Subcutaneous abdominal adipose tissue (tissue), 5 donors: ENCODE measurements at regions not wholly inside any gene's neighbourhood (a gene's known extent, or its start where the extent isn't known, plus 50 kb on each side); places are given as distances from the start of the nearest gene placed in this dataset.

Source experiments
- H3K27ac ChIP-seq: one replicate; pipeline ENCODE4 v1.7.0; 2013; ENCODE audit warnings: low read depth, mild to moderate bottlenecking, inconsistent platforms, low read length, moderate library complexity
- H3K27me3 ChIP-seq, 5 donors: one replicate each; pipeline ENCODE4 v1.7.0; 2013; ENCODE audit warnings: low read length in 5 of 5, inconsistent platforms in 1 of 5; ENCODE audit not compliant: control insufficient read depth in 5 of 5, insufficient read depth in 4 of 5
- H3K36me3 ChIP-seq, 5 donors: one replicate each; pipeline ENCODE4 v1.7.0; 2013; ENCODE audit warnings: low read length in 5 of 5; ENCODE audit not compliant: control insufficient read depth in 5 of 5, insufficient read depth in 5 of 5
- H3K4me1 ChIP-seq, 5 donors: one replicate each; pipeline ENCODE4 v1.7.0; 2013; ENCODE audit warnings: low read length in 5 of 5, mild to moderate bottlenecking in 3 of 5, moderate library complexity in 1 of 5; ENCODE audit not compliant: control insufficient read depth in 5 of 5, insufficient read depth in 5 of 5
- H3K4me3 ChIP-seq, 5 donors: one replicate each; pipeline ENCODE4 v1.7.0; 2013; ENCODE audit warnings: low read length in 5 of 5, low read depth in 1 of 5
- H3K9ac ChIP-seq, 5 donors: one replicate each; pipeline ENCODE4 v1.7.0; 2013; ENCODE audit warnings: low read length in 5 of 5, mild to moderate bottlenecking in 4 of 5, moderate library complexity in 3 of 5
- H3K9me3 ChIP-seq, 5 donors: one replicate each; pipeline ENCODE4 v1.7.0; 2013; ENCODE audit warnings: low read length in 5 of 5; ENCODE audit not compliant: control insufficient read depth in 5 of 5
- donor health status: healthy.
- donor health status: healthy.
- donor health status: healthy.
- donor health status: healthy.
- donor health status: healthy.

- no peaks in the 10 kb centered on the region for H3K36me3 ChIP-seq
- no peaks in the 10 kb centered on the region for H3K9me3 ChIP-seq
- no peak overlapping the region for H3K4me3 ChIP-seq
- H3K27me3 ChIP-seq = no peaks in the 10 kb centered on the region
- no peak overlapping the region for H3K27ac ChIP-seq
- no peak overlapping the region for H3K9ac ChIP-seq
- no peaks in the 10 kb centered on the region for H3K4me1 ChIP-seq
Observed at GRCh38 chr4:126358041-126358440, 1043.3 kb downstream of the FAT4 start.

GRCh38 chr4:126361287-126361686 lies 1046.5 kb downstream of the FAT4 start:
- H3K27ac ChIP-seq = no peak overlapping the region
- H3K27me3 ChIP-seq = no peaks in the 10 kb centered on the region
- no peak overlapping the region for H3K4me3 ChIP-seq
- H3K9ac ChIP-seq = no peak overlapping the region
- H3K4me1 ChIP-seq = no peaks in the 10 kb centered on the region
- no peaks in the 10 kb centered on the region for H3K36me3 ChIP-seq
- H3K9me3 ChIP-seq = no peaks in the 10 kb centered on the region

GRCh38 chr4:126364311-126364911 lies 1049.7 kb downstream of the FAT4 start:
- H3K4me1 ChIP-seq = peaks cover 0 to 5% (median 0%) of the 10 kb centered on the region in 5 donors
- no peaks in the 10 kb centered on the region for H3K36me3 ChIP-seq
- no peak overlapping the region for H3K27ac ChIP-seq

GRCh38 chr4:126369076-126369475 lies 1054.3 kb downstream of the FAT4 start:
- Histone ChIP-seq H3K27ac (no peak overlapping the region), H3K27me3 (no peaks in the 10 kb centered on the region), H3K9ac (no peak overlapping the region), H3K9me3 (no peaks in the 10 kb centered on the region), H3K4me1 (peaks cover 0 to 5% (median 0%) of the 10 kb centered on the region in 5 donors), H3K36me3 (no peaks in the 10 kb centered on the region), H3K4me3 (no peak overlapping the region)

More at GRCh38 chr4:126364311-126364911, 1049.7 kb downstream of the FAT4 start:
- Histone ChIP-seq H3K27me3 (no peaks in the 10 kb centered on the region), H3K9ac (no peak overlapping the region), H3K9me3 (no peaks in the 10 kb centered on the region), H3K4me3 (no peak overlapping the region)

GRCh38 chr4:126372634-126373033 lies 1057.9 kb downstream of the FAT4 start:
- no peaks in the 10 kb centered on the region for H3K36me3 ChIP-seq
- no peak overlapping the region for H3K9ac ChIP-seq
- H3K4me1 ChIP-seq = peaks cover 0 to 7% (median 5%) of the 10 kb centered on the region in 5 donors
- H3K9me3 ChIP-seq = no peaks in the 10 kb centered on the region
- H3K4me3 ChIP-seq = no peak overlapping the region
- H3K27me3 ChIP-seq = no peaks in the 10 kb centered on the region
- H3K27ac ChIP-seq = no peak overlapping the region

GRCh38 chr4:126375462-126376054 lies 1060.8 kb downstream of the FAT4 start:
- H3K4me1 ChIP-seq = peaks cover 0 to 5% (median 0%) of the 10 kb centered on the region in 5 donors
- H3K36me3 ChIP-seq = no peaks in the 10 kb centered on the region
- no peak overlapping the region for H3K4me3 ChIP-seq
- no peaks in the 10 kb centered on the region for H3K9me3 ChIP-seq
- H3K27ac ChIP-seq = no peak overlapping the region
- no peaks in the 10 kb centered on the region for H3K27me3 ChIP-seq
- no peak overlapping the region for H3K9ac ChIP-seq

- no peaks in the 10 kb centered on the region for H3K27me3 ChIP-seq
- H3K9ac ChIP-seq = no peak overlapping the region
- H3K4me1 ChIP-seq = no peaks in the 10 kb centered on the region
- H3K4me3 ChIP-seq = no peak overlapping the region
- H3K36me3 ChIP-seq = no peaks in the 10 kb centered on the region
- no peak overlapping the region for H3K27ac ChIP-seq
- no peaks in the 10 kb centered on the region for H3K9me3 ChIP-seq
Observed at GRCh38 chr4:126385954-126386353, 1071.2 kb downstream of the FAT4 start.

GRCh38 chr4:126386512-126386911 lies 1071.8 kb downstream of the FAT4 start:
- no peaks in the 10 kb centered on the region for H3K27me3 ChIP-seq
- H3K9ac ChIP-seq = no peak overlapping the region
- H3K9me3 ChIP-seq = no peaks in the 10 kb centered on the region
- no peaks in the 10 kb centered on the region for H3K4me1 ChIP-seq
- H3K4me3 ChIP-seq = no peak overlapping the region
- no peak overlapping the region for H3K27ac ChIP-seq
- H3K36me3 ChIP-seq = no peaks in the 10 kb centered on the region

- H3K9me3 ChIP-seq = no peaks in the 10 kb centered on the region
- no peaks in the 10 kb centered on the region for H3K27me3 ChIP-seq
- no peak overlapping the region for H3K27ac ChIP-seq
- H3K36me3 ChIP-seq = no peaks in the 10 kb centered on the region
- H3K9ac ChIP-seq = no peak overlapping the region
- H3K4me1 ChIP-seq = no peaks in the 10 kb centered on the region
- H3K4me3 ChIP-seq = no peak overlapping the region
Observed at GRCh38 chr4:126395664-126396063, 1080.9 kb downstream of the FAT4 start.

- no peaks in the 10 kb centered on the region for H3K27me3 ChIP-seq
- H3K4me1 ChIP-seq = no peaks in the 10 kb centered on the region
- H3K4me3 ChIP-seq = no peak overlapping the region
- no peak overlapping the region for H3K27ac ChIP-seq
- no peaks in the 10 kb centered on the region for H3K36me3 ChIP-seq
- no peaks in the 10 kb centered on the region for H3K9me3 ChIP-seq
- H3K9ac ChIP-seq = no peak overlapping the region
Observed at GRCh38 chr4:126396121-126396520, 1081.4 kb downstream of the FAT4 start.
